OCI-LY7 (cell line): ENCODE measurements at regions not wholly inside any gene's neighbourhood (a gene's known extent, or its start where the extent isn't known, plus 50 kb on each side); places are given as distances from the start of the nearest gene placed in this dataset.

ENCODE experiments used
- CTCF ChIP-seq: fragments of 200-600 bp; sonication (generic); conservative IDR thresholded peaks from 2 replicates; pipeline ENCODE4 v1.5.1; 2014; ENCODE audit warnings: mild to moderate bottlenecking, antibody characterized with exemption, low read length, moderate library complexity, mixed read lengths
- EZH2phosphoT487 ChIP-seq: fragments of 200-600 bp; sonication (generic); IDR thresholded peaks from 2 replicates; pipeline ENCODE4 v1.6.1; 2018; ENCODE audit warnings: low read depth, borderline replicate concordance, mild to moderate bottlenecking, mixed run types, antibody characterized with exemption, low read length, moderate library complexity, mixed read lengths

DNA sequence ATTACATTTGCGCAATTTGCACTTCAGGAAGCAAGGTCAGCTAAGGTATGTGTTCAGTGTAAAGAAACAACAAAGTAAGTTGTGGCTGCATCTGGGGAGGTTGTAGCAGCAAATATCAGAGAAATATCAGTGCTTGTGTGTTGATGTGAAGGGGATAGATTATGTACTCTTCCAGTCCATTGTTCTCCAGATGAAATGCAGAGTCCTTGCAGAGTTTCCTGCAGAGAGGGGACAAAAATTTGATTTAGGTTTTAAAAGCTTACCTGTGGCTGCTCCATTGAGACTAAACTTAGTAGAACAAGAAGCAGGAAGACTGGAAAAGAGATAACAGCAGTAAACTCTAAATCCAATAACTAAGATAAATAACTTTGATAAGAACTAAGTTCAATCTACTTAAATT is 952.2 kb downstream of the CDH18 start:
- no peak for TF ChIP-seq CTCF
- TF ChIP-seq EZH2phosphoT487 = no peak
